Effector CD4-positive, alpha-beta T cell (primary cell): ENCODE measurements at regions not wholly inside any gene's neighbourhood (a gene's known extent, or its start where the extent isn't known, plus 50 kb on each side); places are given as distances from the start of the nearest gene placed in this dataset.

Experiments
- DNase-seq: peaks from one replicate; pipeline ENCODE4 v3.0.0-alpha.2; 2020

DNA sequence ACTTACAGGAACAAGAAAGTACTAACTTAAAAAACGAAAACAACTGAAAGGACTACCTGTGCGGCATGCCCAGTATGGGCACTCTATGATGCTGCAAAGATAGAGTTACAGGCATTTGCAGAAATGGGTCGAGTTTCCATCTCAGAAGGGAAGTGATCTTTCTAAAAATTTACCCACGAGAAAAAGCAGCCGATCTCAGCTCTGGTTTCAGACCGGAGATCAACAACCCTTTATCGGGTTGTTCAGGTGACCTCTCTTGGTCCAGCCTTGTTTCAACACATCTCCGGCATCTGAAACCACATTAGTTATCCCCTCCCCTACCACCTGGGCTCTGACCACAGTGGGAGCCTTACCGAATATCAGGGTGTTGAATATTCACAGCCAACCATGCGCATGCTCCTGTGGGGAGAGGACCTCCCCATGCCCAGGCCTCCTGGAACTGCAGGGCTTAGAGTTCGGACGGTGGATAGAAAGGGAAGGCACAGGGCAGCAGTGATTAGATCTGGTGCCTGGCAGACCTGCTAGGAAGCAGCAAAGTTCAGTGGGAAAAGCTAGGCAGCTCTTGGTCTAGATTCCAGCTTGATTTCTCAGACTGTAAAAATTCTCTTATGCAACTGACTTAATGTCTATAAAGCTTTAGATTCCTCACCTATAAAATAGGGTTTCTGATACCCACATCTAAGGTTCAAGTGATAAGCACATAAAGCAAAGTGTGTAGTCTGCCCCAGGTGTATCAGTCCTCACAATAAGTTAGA lies 906.0 kb downstream of the VRK1 start:
- DNase-seq = no peak

DNA sequence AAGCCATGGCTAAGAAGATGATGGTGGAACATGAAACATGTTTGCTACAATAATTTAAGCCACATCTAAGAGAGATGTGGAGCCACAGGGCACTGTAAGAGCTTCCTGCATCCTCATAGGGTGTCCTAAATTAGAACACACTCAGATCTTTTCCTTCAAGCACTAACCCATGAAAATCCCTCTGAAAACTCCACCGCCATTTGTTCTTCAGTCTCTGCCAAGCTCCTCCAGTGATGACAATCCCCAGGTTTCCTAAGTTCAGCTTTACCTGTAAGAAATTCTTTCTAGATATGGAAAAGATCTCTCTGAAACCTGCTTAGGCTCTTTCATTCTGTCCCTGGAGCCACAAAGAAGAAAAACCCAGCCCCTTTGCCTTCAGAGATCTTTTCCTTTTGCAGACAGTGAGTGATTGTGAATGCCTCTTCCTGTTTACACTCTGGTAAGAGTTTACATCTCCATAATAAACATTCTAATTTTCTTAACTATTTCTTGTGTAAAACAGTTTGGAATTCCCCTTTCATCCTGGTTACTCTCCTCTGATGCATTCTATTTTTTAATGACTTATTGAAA lies 907.2 kb downstream of the VRK1 start:
- no peak for DNase-seq

DNA sequence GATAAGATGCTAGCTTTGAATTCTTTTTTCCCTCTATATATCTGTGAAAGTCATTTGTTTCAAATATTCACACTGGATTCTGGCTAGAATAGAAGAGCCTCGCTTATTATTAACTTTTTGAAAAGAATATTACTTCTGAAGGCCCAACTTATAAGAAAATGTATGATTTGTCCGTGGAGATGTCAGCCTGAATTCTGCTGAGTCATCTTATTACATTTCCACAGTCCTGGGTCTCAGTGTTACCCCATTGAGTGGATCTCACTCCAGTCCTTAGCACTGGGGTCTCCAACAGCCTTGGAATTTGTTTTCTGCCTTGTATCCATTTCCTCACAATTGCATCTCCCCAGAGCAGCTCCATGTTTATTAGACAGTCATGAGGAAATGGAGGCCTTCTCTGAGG lies 907.9 kb downstream of the VRK1 start:
- no peak for DNase-seq

DNA sequence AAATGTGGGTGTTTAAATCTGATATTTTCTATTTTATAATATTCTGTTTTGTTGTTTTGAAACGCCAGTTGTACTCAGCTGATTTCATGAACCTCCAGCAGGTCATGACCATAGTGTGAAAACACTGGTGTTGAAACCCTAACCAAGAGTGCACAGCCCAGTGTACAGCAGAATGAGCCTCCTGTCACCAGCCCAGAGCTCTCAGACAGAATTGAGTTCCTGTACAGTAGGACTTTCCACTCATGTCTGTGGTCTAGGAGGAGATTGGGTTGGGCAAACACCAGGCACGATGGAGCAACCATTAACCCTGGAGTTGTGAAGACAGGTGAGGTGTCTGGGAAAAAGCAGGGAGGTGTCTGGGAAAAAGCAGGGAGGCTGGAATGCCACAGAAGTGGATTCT lies 908.8 kb downstream of the VRK1 start:
- no peak for DNase-seq

DNA sequence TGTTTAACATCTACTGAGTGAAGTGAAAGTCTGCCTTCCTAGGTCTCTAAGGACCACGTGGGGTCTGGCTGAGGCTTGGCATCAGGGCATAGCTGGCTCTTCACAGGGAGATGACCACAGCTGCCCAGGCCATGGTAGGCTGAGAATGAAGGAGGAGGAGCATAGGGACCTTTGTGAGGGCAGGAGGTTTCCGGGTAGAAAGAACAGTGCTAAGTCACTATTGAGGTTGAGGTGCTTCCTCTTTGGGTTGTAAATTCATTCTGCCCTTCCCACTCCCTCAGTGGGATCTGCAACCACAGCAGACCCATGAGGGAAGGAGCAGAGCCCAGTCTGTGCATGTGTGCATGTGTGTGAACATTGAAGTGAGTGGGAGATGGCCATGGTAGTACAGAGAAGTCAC lies 909.6 kb downstream of the VRK1 start:
- DNase-seq = no peak

DNA sequence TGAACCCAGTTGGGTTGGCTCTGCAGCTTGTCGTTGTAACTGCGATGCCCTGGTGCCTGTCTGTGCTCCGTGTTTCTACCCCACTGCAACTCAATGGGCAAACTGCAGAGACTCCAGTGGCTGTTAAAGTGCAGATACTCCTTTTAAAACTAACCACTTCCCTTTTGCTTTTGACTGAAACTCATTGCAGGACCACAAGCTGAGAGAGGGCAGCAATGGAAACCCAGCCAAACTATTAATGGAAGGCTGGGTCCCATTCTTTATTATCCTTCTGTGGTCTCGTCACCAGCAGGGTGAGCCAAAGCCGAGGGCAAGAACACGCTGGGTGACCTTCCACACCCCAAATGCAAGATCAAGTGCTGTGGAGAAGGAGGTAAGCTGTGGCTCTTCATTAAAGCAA lies 910.4 kb downstream of the VRK1 start:
- DNase-seq = no peak

DNA sequence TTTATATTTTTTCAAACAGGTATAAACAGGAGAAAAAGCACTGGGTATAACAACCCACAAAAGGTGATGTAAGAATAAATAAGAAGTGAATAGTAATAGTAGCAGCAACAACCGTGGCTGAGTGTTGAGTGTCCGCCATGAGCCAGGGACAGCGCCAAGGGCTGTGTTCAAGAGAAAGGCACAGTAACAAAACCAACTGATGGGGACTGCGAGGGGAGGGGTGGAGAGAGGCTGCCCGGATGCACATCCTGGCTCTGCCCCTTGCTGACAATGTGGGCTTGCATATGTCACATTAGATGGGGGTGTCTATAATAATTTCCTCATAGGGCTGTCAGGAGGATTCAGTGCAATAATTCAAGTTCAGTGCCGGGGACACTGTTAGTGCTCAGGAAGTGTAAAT lies 912.4 kb downstream of the VRK1 start:
- DNase-seq = peak; percentile 7

DNA sequence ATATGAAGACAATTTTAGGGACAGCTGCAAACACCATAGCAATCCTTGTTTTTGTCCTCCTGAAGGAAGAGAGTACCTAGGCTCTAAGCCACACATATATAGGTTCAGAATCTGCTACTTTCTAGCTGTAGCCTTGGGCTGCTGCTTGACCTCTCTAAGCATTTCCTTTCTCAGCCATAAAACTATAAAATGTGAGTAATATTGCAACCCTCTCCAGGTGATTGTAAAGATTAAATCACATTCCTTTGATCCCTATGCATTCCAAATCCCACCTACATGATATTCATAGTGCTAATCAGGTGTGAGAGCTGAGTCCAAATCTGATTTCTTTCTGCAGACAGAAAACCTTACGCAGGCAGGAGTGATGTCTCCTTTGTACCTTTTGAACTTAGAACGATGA lies 913.5 kb downstream of the VRK1 start:
- DNase-seq = no peak

DNA sequence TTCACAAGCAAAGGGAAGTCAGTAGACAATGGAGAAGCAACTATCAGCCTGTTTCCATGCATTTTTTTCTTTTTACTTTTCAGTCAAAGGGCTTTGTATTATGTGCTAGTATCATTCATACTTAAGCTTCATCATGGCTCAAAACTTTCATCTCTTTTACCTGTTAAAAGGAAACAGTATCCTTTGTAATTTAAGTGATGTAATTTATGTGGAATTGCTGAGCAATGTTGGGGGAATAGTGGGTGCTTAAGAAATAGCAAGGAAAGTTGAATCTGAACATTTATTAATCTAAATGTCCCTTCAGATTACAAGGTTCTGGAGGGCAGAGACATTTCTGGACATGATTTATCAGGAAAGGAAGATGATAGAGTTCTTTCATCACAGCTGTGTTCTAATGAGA lies 915.3 kb downstream of the VRK1 start:
- no peak for DNase-seq

DNA sequence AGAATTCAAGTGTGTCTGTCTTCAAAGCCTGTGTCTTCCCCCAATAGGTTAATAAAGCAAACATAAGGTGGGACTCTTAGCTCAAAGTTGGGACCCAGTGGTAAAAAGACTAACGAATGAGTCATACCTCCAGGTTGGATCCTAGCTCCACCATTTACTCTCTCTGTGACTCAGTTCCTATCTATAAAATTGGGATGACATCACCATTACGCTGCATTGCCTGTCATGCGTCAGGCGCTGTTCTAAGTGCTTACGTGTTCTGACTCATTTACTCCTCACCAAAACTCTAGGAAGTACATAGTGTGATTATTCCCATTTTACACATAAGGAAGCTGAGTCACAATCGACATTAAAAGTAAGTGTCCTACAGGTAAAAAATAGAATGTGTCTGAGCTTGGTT lies 915.8 kb downstream of the VRK1 start:
- no peak for DNase-seq

DNA sequence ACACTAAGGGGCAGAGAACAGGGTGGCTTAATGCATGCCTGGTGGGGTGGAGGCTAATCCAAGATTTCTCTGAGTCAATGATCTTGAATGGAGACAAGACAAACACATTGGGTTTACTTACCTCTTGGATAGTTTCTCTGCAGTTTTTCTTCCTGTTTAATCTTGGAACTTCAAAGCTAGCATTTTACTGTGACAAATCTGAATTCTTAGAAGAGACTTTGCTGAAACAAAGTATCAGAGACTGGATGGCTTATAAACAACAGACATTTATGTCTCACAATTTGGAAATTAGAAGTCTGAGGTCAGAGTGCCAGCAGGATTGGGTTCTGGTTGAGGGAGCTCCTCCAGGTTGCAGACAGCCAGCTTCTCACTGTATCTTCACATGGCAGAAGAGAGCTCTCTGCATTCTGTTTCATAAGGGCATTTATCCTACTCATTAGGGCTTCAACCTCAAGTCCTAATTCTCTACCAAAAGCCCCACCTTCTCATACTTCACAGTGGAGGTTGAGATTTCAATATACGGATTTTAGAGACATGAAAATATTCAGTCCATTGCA lies 921.8 kb downstream of the VRK1 start:
- no peak for DNase-seq

DNA sequence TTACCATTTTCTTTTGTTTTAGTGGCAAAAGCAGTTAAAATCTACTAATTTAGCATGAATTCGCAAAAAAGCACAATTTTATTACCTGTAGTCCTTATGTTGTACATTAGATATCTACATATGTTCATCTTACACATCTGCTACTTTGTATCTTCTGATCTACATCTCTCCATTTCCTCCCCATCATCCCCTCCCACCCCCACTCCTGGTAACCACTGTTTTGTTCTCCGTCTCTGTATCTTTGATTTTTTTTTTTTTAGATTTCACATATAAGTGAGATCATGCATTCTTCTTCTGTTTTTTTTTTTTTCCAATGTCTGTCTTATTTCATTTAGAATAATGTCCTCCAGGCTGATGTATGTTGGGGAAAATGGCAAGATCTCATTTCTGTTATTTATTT lies 922.7 kb downstream of the VRK1 start:
- peak; percentile 45 for DNase-seq

DNA sequence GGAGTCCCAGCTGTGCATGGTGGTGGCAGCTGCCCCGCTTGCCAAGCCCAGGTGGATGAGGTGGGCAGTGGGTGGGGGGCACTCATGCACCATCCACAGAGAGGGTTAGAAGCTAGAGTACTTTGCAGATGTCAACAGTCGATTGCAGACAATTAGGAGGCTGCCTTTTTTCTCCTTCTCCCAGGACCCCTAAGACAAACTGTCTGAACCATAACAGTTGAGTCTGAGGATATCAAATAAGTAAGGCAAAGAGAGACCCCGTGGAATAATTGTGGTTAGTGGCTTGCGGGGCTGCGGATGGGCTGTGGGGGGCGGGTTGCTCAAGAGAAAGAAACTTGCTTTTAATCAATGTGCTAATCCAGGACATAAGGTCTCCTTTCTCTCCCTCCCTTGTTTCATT lies 926.2 kb downstream of the VRK1 start:
- no peak for DNase-seq

DNA sequence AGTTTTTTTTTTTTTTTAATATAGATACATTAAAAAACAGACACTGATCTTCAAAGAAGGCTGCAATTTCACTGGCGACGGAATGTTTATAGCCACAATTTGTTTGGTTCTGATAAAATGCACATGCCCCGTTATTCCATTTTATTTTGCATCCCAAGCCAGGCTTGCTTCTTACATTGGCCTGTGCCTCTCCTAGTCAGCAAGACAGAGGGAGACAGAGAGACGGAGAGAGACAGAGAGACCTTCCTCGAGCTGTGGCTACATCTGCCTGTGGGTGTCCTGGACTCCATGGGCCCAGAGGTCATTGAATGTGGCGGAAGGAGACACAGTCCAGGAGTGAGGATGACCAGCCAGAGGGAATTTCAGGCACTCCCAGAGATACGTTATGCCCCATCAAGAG lies 926.6 kb downstream of the VRK1 start:
- no peak for DNase-seq

DNA sequence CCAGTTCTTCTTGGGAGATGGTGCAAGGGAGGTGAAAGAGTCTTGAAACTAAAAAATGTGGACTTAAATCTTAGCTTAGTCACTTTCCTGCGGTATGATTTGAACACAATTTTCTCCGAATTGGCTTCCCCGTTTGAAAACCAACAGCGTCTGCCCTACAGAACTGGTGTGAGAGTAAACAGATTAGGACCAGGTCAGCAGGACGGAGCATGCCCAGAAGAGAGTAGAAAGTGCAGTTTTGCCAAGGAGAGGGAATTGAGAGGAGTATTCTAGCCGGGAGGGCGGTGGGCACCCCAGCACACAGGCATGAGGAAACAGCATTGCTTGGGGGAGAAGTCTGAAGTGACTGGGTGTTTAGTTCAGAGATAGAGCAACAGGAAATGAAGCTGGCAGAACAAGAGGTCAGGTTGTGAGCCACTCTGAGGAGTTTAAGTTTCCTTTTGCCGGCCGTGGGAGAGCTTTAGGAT lies 927.1 kb downstream of the VRK1 start:
- peak; percentile 20 for DNase-seq

DNA sequence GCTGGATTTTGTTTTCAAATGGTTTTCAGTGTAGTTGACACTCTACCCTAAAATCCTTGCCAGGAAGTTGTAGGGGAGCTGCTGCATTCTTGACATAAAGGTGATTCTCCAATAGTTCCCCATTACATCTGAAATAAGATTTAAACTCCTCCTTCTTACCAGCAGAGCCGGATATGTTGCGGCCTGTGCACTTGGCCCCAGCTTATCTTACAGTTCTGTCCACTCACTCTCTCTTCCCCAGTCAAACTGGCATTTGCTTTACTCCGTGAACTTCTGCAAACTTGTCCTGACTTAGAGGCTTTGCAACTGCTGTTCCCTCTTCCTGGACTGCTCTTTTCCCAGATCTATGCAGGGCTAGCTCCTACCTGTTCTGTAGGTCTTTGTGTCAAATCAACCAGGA lies 929.5 kb downstream of the VRK1 start:
- DNase-seq = no peak

DNA sequence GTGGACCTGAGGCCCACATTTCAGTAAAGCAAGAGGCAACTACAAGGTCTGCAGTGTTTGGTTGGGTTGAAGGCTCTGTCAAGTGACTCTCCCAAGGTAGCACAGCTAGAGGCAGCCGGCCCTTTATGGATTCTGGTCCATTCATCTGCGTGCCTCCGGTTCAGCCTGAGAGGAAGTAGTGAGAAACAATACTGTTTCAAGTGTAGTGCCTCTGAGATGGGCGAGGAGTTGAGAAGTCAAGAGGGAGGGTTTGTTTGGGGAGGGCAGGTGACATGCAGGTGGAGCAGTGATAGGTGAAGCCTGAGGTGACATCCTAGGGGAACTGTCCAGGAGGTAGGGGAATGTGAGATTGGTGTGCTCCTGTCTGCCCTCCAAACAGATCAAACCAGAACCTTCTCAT lies 933.5 kb downstream of the VRK1 start:
- no peak for DNase-seq

DNA sequence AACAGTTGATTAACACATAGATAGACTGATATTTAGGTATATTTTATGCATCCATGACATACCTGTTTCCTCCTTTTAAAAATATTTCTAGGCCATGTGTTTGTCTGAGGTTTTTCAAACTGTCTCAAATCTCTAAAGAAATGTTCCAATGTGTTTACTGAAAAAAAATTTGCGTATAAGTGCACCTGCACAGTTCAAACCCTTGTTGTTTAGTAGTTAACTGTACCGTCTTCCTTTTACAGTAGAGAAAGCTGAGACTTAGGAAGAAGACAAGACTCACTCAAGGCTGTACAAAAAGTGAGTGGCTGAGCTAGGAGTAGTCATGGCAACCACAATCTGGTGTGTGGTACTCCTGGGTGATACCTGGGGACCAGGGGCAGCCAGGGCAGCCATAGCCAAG lies 934.6 kb downstream of the VRK1 start:
- DNase-seq = no peak

DNA sequence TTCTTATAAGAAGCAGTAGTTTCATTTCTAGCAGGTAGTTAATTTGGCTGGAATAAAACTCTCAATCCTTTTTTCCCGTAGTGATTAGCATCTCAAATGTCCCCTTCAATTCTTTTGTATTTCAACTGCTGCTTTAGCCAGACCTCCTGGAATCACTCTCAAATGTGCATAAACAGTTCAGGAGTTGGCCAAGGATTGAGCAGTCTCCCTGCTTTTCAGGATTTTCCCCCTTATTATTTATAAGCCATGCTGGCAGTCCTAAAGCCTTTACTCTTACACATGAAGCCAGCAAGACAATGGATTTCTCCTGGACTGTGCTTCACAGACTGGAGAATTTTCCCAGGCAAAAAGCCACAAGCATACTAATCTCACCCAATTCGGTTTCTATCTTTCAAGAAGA lies 950.1 kb downstream of the VRK1 start:
- DNase-seq = no peak

DNA sequence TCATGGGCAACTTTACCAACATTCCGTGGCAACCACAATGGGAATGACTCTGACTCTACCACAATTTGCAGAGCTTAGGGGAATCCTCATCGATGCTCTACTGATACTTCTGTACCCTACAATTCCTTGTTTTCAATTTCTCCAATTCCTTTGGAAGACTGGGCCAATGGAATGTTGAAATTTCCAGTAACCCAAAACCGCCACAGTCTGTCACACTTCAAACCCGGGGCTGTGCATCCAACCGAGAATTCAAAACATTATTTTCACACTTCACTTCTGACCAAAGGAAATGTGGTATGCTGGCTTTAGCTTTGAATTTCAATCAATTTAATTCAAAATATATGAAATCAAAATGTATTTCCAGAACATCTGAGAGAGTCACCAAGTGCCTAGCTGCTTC lies 951.4 kb downstream of the VRK1 start:
- no peak for DNase-seq

DNA sequence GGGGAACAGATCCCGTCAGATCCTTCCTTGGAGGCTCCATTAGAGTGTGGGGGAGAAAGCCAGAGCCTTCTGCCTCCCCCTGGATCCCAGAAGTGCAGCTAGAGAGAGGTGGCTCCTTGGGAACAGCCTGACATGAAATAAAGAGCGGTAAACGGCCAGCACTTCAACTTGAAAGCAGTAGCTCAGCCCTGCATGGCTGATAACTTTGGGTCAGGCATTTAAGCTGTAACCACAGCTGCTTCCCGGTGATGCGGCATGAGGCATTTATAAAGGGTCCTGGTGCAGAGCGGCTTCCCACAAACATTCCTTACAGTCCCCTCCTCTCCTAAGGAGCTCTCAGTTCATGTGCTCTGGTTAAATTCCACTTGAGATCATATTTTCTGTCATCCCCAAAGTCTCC lies 960.3 kb downstream of the VRK1 start:
- DNase-seq = no peak

DNA sequence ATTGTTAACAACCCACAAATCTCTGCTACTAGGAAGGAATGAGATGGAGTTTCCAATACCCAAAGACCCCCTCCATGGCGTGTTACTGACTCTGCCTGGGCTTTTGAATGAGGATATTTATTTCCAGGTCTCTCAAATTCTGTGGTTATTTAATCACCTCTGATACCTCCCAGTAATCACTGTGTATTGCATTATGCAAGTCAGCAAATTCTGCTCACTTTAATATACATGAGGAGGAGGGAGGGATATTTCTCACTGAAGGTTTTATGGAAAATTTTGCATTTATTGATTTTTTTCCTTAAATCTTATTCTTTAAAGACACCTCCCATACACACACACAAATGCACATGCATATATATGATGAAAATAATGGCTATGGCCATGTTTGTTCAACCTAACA lies 962.9 kb downstream of the VRK1 start:
- DNase-seq = no peak

DNA sequence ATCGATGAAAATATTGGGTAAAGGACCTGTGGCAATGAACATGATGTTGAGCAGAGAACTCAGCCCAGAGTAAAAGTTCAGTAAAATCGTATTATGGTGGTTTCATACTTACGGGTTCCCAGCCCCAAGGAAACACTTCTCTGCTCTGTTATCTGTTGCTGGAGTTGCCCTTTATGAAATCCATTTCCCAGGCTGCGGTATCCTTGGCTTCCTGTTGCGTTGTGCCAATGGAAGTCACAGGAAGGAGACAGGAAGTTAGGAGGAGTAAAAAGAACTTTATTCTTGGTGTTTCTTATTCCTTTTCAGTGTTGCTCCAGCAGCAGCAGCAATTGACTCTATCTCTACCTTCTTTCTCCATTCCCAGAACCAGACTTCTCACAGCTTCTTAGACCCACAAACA lies 965.2 kb downstream of the VRK1 start:
- DNase-seq = no peak

DNA sequence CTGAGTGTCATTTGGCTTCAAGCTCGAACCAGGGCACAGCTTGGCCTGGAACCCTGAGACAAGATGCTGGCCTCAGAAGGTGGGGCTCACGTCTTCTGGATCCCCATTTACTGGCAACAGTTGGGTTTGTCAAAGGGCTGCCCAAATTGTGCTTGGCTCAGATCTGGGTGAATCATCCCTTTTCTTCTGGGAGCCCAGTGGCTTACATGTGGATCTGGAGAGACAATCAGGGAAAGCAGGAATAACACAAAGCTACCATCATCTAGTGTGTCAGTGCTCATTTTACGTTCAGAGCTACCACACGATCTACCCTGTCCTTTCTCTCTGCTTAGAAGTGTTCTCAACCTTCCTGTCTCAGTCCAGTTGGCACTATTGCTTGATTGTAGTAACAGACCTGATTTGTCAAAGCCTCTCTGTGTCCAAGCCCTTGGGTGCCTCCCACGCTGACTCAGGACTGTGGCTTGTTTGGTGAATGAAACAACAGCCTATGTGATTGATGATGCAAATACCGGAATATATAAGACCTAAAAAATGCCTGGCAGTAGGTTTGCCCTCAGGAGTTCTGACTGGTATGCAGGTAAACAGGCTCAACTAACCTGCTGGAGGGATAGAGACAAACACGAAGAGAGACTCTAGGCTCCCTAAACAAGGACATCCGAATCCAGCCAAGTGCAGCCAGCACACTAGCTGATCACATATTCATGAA lies 974.3 kb downstream of the VRK1 start:
- DNase-seq = no peak
